ENCODE measurements at regions not wholly inside any gene's neighbourhood (a gene's known extent, or its start where the extent isn't known, plus 50 kb on each side); places are given as distances from the start of the nearest gene placed in this dataset.

- no peak overlapping the region for H3K9ac ChIP-seq (ENCODE audit: control insufficient read depth, insufficient read depth, low read length)
- no peaks in the 10 kb centered on the region for H3K36me3 ChIP-seq (ENCODE audit: control insufficient read depth in 2 of 2, insufficient read depth in 2 of 2, low read length in 1 of 2)
- no peak overlapping the region for H3K4me3 ChIP-seq
- DNase-seq (ENCODE audit: low read depth, low spot score) (no peak), FAIRE-seq (no peak), ATAC-seq (no peak)
- TF ChIP-seq, protein P1, sequence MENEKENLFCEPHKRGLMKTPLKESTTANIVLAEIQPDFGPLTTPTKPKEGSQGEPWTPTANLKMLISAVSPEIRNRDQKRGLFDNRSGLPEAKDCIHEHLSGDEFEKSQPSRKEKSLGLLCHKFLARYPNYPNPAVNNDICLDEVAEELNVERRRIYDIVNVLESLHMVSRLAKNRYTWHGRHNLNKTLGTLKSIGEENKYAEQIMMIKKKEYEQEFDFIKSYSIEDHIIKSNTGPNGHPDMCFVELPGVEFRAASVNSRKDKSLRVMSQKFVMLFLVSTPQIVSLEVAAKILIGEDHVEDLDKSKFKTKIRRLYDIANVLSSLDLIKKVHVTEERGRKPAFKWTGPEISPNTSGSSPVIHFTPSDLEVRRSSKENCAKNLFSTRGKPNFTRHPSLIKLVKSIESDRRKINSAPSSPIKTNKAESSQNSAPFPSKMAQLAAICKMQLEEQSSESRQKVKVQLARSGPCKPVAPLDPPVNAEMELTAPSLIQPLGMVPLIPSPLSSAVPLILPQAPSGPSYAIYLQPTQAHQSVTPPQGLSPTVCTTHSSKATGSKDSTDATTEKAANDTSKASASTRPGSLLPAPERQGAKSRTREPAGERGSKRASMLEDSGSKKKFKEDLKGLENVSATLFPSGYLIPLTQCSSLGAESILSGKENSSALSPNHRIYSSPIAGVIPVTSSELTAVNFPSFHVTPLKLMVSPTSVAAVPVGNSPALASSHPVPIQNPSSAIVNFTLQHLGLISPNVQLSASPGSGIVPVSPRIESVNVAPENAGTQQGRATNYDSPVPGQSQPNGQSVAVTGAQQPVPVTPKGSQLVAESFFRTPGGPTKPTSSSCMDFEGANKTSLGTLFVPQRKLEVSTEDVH (IDR thresholded peaks at IDR 0.05; ENCODE audit: low read depth, partially characterized antibody): no peak
- TF ChIP-seq CHD1 (IDR thresholded peaks at IDR 0.05; ENCODE audit: low read depth, low read length) (no peak), ZNF384 (IDR thresholded peaks at IDR 0.05; ENCODE audit: borderline replicate concordance, low read depth, low read length) (no peak), CEBPB (IDR thresholded peaks at IDR 0.05; ENCODE audit: borderline replicate concordance in 1 of 2, low read depth in 2 of 2, low read length in 2 of 2) (no peak), ATF3 (IDR thresholded peaks at IDR 0.05; ENCODE audit: borderline replicate concordance, extremely low read depth, low read depth, low read length) (no peak), CBX3 (IDR thresholded peaks at IDR 0.05; ENCODE audit: borderline replicate concordance, low read depth) (no peak), MYB (IDR thresholded peaks at IDR 0.05; ENCODE audit: borderline replicate concordance, low read depth, low read length) (no peak), MEF2A (IDR thresholded peaks at IDR 0.05; ENCODE audit: insufficient read depth, low read depth, low read length) (no peak), ZNF622 (IDR thresholded peaks at IDR 0.05) (no peak), WRNIP1 (IDR thresholded peaks at IDR 0.05; ENCODE audit: borderline replicate concordance, low read depth, low read length) (no peak), TCF3 (IDR thresholded peaks at IDR 0.05; ENCODE audit: borderline replicate concordance, insufficient read depth, low read depth, low read length) (no peak), RAD51 (IDR thresholded peaks at IDR 0.05) (no peak)
- TF ChIP-seq, protein P2, sequence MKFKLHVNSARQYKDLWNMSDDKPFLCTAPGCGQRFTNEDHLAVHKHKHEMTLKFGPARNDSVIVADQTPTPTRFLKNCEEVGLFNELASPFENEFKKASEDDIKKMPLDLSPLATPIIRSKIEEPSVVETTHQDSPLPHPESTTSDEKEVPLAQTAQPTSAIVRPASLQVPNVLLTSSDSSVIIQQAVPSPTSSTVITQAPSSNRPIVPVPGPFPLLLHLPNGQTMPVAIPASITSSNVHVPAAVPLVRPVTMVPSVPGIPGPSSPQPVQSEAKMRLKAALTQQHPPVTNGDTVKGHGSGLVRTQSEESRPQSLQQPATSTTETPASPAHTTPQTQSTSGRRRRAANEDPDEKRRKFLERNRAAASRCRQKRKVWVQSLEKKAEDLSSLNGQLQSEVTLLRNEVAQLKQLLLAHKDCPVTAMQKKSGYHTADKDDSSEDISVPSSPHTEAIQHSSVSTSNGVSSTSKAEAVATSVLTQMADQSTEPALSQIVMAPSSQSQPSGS (IDR thresholded peaks at IDR 0.05; ENCODE audit: low read length): no peak
- no peaks in the 10 kb centered on the region for H3K4me1 ChIP-seq (ENCODE audit: control insufficient read depth, insufficient read depth, low read length)
- ChIA-PET RAD21 (ENCODE audit: unreplicated experiment) (interaction anchor here (1.1 kb wide), 1 partner anchor 126 kb away, joined by 3 read pairs; no protein-coding TSS in a partner anchor), POLR2A (no interaction called here), SMC1A (ENCODE audit: uncharacterized antibody, unreplicated experiment) (interaction anchor here (1.2 to 1.6 kb wide), 3 partner anchors 10 to 15 kb away, joined by 3 to 7 read pairs (median 5); no protein-coding TSS in a partner anchor), CTCF (no interaction called here)
- H3K27me3 ChIP-seq (replicated peaks in 1 of 2; ENCODE audit: control insufficient read depth in 2 of 2, insufficient read depth in 2 of 2, low read length in 1 of 2): no peaks in the 10 kb centered on the region
- H3K27ac ChIP-seq (ENCODE audit: control insufficient read depth, insufficient read depth): no peak overlapping the region
- no peak overlapping the region for H2AFZ ChIP-seq (ENCODE audit: control insufficient read depth, low read depth, low read length)
- BruUV-seq (replicated peaks): no TSS peak
- WGBS (ENCODE audit: insufficient coverage, insufficient replicate concordance, low lambda C conversion rate, missing lambda C conversion rate): 0% methylated on average over 2 of the region's 2 CpGs
- intact Hi-C loops (cut with micrococcal nuclease; ENCODE audit: unreplicated experiment) (no loop called here), in situ Hi-C loops (cut with MboI) (no loop called here)
- H3K79me2 ChIP-seq (ENCODE audit: control insufficient read depth, insufficient read depth, low read length): no peaks in the 10 kb centered on the region
- H3K4me2 ChIP-seq (ENCODE audit: control insufficient read depth, insufficient read depth): no peak overlapping the region
- no peaks in the 10 kb centered on the region for H3K9me3 ChIP-seq (replicated peaks; ENCODE audit: control insufficient read depth, insufficient read depth, low read length)
- no peaks in the 10 kb centered on the region for H4K20me1 ChIP-seq (ENCODE audit: control insufficient read depth, insufficient read depth)
Observed at GRCh38 chr9:29958469-29958868, 2385.2 kb upstream of the C9orf72 start.
